GM18868 (cell line): ENCODE measurements at regions not wholly inside any gene's neighbourhood (a gene's known extent, or its start where the extent isn't known, plus 50 kb on each side); places are given as distances from the start of the nearest gene placed in this dataset.
"Not testable (repeated sequence)": the region's sequence is repeated elsewhere in the genome, so short reads cannot be mapped to it uniquely, and the experiment has no call there.

ENCODE experiments used
- ATAC-seq: cut with Tn5 transposase; IDR thresholded peaks from one replicate; pipeline ENCODE4 v1.9.1; 2021; ENCODE audit warnings: mild to moderate bottlenecking, moderate library complexity; ENCODE audit not compliant: unreplicated experiment

- ATAC-seq: no peak
Observed at GRCh38 chr7:93750986-93751385, 139.6 kb downstream of the TFPI2 start.

GRCh38 chr7:93747019-93747418, 143.5 kb downstream of the TFPI2 start:
- no peak for ATAC-seq

GRCh38 chr7:93739424-93739823, 151.1 kb downstream of the TFPI2 start:
- ATAC-seq: no peak

- ATAC-seq: no peak
Observed at GRCh38 chr7:93737953-93738352, 152.6 kb downstream of the TFPI2 start.

- ATAC-seq: no peak
Observed at GRCh38 chr7:93736668-93737369, 153.7 kb downstream of the TFPI2 start.

GRCh38 chr7:93728292-93728691, 153.8 kb upstream of the CALCR start:
- ATAC-seq: no peak

- ATAC-seq: no peak
Observed at GRCh38 chr7:93725954-93726353, 151.4 kb upstream of the CALCR start.

- ATAC-seq: no peak
Observed at GRCh38 chr7:93723424-93724124, 149.1 kb upstream of the CALCR start.

GRCh38 chr7:93720106-93720505, 145.6 kb upstream of the CALCR start:
- ATAC-seq: no peak

GRCh38 chr7:93719546-93719945, 145.0 kb upstream of the CALCR start:
- ATAC-seq: no peak

- no peak for ATAC-seq
Observed at GRCh38 chr7:93717217-93717900, 142.8 kb upstream of the CALCR start.

GRCh38 chr7:93715234-93715633, 140.7 kb upstream of the CALCR start:
- peak; percentile 85 for ATAC-seq

- ATAC-seq: no peak
Observed at GRCh38 chr7:93711926-93712325, 137.4 kb upstream of the CALCR start.

- not testable (repeated sequence) for ATAC-seq
Observed at GRCh38 chr7:93708255-93708654, 133.7 kb upstream of the CALCR start.

- no peak for ATAC-seq
Observed at GRCh38 chr7:93707249-93707648, 132.7 kb upstream of the CALCR start.

- ATAC-seq: not testable (repeated sequence)
Observed at GRCh38 chr7:93706162-93706561, 131.6 kb upstream of the CALCR start.

- ATAC-seq: no peak
Observed at GRCh38 chr7:93704217-93704616, 129.7 kb upstream of the CALCR start.

- ATAC-seq: no peak
Observed at GRCh38 chr7:93697901-93698300, 123.4 kb upstream of the CALCR start.

GRCh38 chr7:93693796-93694195, 119.3 kb upstream of the CALCR start:
- ATAC-seq: no peak

- ATAC-seq: peak; percentile 42
Observed at GRCh38 chr7:93690021-93690420, 115.5 kb upstream of the CALCR start.

- no peak for ATAC-seq
Observed at GRCh38 chr7:93678185-93678584, 103.7 kb upstream of the CALCR start.
